ENCODE measurements at regions not wholly inside any gene's neighbourhood (a gene's known extent, or its start where the extent isn't known, plus 50 kb on each side); places are given as distances from the start of the nearest gene placed in this dataset.

DNA sequence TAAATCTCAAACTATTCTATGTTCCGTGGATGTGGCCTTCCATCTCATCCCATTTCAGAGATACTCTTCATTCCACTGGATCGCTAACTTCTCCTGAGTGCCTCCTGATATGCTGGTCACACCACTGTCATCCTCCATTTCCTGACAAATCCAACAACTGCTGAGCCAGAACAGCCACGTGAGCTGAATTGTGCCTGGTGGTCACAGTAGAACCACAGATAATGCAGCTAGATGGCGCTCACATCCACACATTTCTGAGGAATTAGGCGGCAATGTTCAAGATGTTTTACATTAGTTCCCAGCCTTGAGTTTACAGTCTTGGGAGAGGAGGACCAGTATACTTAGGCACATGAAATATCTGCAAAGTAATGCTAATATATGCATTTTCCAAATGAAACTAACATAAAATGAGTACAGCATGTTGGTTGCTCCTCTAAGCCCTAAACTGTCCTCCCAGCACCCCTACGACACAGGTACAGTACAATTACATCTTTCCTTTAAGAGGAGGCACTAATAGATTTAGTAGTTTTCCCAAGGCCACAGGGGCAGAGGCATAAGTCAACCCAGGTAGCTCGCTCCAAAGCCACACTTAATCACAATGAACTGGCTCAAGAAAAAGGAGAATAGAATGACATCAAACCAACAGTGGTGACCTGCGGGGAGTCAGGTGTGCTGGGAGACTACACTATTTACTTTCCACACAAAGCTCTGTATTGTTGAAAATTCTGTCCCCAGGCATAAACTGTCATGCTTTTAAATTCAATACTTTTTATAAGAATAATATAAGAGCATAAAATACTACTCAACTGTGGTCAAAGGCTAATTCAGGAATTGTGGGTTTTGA is 134.2 kb downstream of the CHIC2 start:
- Mint-ChIP-seq H3K4me1 (no peaks in the 10 kb centered on the region), H3K27me3 (ENCODE audit: low read depth in 3 of 3) (peaks cover 3 to 5% (median 3%) of the 10 kb centered on the region in 3 donors), H3K4me3 (no peak overlapping the region), H3K36me3 (peaks cover 0 to 2% (median 0%) of the 10 kb centered on the region in 3 donors), H3K27ac (no peak overlapping the region), H3K9me3 (no peaks in the 10 kb centered on the region)
- peak; percentile 17 to 42 (median 39) for DNase-seq

DNA sequence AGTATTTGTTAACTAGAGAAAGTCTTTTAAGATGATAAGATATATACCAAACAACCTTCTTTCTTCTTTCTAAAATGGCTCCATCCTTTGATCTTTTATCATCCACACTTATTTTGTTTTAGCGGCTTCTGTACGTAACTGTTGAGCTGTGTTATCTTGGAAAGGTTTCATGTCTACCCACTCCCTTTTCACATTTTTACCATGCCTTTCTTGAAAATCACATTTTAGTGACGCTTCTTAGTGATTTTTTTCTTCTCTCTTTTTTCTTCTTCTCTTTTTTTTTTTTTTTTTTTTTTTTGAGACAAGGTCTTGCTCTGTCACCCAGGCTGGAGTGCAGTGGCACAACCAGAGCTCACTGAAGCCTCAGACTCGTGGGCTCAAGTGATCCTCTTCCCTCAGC is 135.1 kb downstream of the CHIC2 start:
- H3K4me3 Mint-ChIP-seq: no peak overlapping the region
- DNase-seq: no peak
- no peaks in the 10 kb centered on the region for H3K4me1 Mint-ChIP-seq

DNA sequence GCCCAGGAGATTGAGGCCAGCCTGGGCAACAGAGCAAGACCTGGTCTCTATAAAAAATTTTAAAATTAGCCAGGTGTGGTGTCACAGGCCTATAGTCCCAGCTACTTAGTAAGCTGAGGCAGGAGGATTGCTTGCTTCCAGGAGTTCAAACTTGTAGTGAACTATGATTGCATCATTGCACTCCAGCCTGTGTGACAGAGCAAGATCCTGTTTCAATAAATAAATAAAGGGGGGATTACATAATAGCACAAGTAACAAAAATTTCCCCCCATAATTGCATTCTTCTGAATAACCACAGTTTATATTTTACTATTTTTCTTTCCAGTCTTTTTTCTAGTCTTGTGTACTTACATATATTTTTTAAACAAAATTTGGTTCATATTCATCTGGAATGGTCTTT is 135.6 kb downstream of the CHIC2 start:
- DNase-seq: no peak
- Mint-ChIP-seq H3K9me3 (no peaks in the 10 kb centered on the region), H3K27me3 (ENCODE audit: low read depth in 3 of 3) (peaks cover 3 to 5% (median 4%) of the 10 kb centered on the region in 3 donors), H3K27ac (no peak overlapping the region), H3K4me3 (no peak overlapping the region), H3K36me3 (no peaks in the 10 kb centered on the region), H3K4me1 (no peaks in the 10 kb centered on the region)

More for the DNA sequence above, 135.1 kb downstream of the CHIC2 start:
- peaks cover 3 to 5% (median 5%) of the 10 kb centered on the region in 3 donors for H3K27me3 Mint-ChIP-seq (ENCODE audit: low read depth in 3 of 3)
- no peaks in the 10 kb centered on the region for H3K36me3 Mint-ChIP-seq
- no peaks in the 10 kb centered on the region for H3K9me3 Mint-ChIP-seq
- H3K27ac Mint-ChIP-seq: no peak overlapping the region

- no peak overlapping the region for H3K4me3 Mint-ChIP-seq
- H3K36me3 Mint-ChIP-seq: no peaks in the 10 kb centered on the region
- peaks cover 0 to 6% (median 2%) of the 10 kb centered on the region in 3 donors for H3K27me3 Mint-ChIP-seq (ENCODE audit: low read depth in 3 of 3)
- no peak for DNase-seq
- H3K9me3 Mint-ChIP-seq: no peaks in the 10 kb centered on the region
- H3K4me1 Mint-ChIP-seq: no peaks in the 10 kb centered on the region
- H3K27ac Mint-ChIP-seq: no peak overlapping the region
These were observed 139.3 kb downstream of the CHIC2 start for GRCh38 chr4:53925050-53925605.

GRCh38 chr4:53924333-53925049 is 139.9 kb downstream of the CHIC2 start:
- DNase-seq: no peak
- H3K27me3 Mint-ChIP-seq (ENCODE audit: low read depth in 3 of 3): peaks cover 0 to 6% (median 2%) of the 10 kb centered on the region in 3 donors
- H3K36me3 Mint-ChIP-seq: no peaks in the 10 kb centered on the region
- H3K4me1 Mint-ChIP-seq: no peaks in the 10 kb centered on the region
- no peaks in the 10 kb centered on the region for H3K9me3 Mint-ChIP-seq
- H3K4me3 Mint-ChIP-seq: no peak overlapping the region
- no peak overlapping the region for H3K27ac Mint-ChIP-seq

- Mint-ChIP-seq H3K27me3 (ENCODE audit: low read depth in 3 of 3) (peaks cover 0 to 6% (median 2%) of the 10 kb centered on the region in 3 donors), H3K27ac (no peak overlapping the region), H3K4me1 (no peaks in the 10 kb centered on the region), H3K9me3 (no peaks in the 10 kb centered on the region), H3K4me3 (no peak overlapping the region), H3K36me3 (no peaks in the 10 kb centered on the region)
- DNase-seq: no peak
These were observed 140.5 kb downstream of the CHIC2 start for GRCh38 chr4:53923921-53924320.

- no peak overlapping the region for H3K27ac Mint-ChIP-seq
- H3K9me3 Mint-ChIP-seq: no peaks in the 10 kb centered on the region
- no peaks in the 10 kb centered on the region for H3K4me1 Mint-ChIP-seq
- H3K36me3 Mint-ChIP-seq: no peaks in the 10 kb centered on the region
- H3K4me3 Mint-ChIP-seq: no peak overlapping the region
- H3K27me3 Mint-ChIP-seq (ENCODE audit: low read depth in 3 of 3): peaks cover 2 to 6% (median 3%) of the 10 kb centered on the region in 3 donors
- no peak for DNase-seq
These were observed 142.5 kb downstream of the CHIC2 start for GRCh38 chr4:53921856-53922255.

GRCh38 chr4:53920883-53921282 is 143.5 kb downstream of the CHIC2 start:
- H3K9me3 Mint-ChIP-seq: no peaks in the 10 kb centered on the region

GRCh38 chr4:53920116-53920515 is 144.3 kb downstream of the CHIC2 start:
- Mint-ChIP-seq H3K27ac (no peak overlapping the region), H3K4me1 (no peaks in the 10 kb centered on the region), H3K36me3 (no peaks in the 10 kb centered on the region), H3K27me3 (ENCODE audit: low read depth in 3 of 3) (peaks cover 2 to 6% (median 3%) of the 10 kb centered on the region in 3 donors), H3K9me3 (no peaks in the 10 kb centered on the region), H3K4me3 (no peak overlapping the region)
- DNase-seq: no peak

More at GRCh38 chr4:53920883-53921282, 143.5 kb downstream of the CHIC2 start:
- no peak for DNase-seq
- Mint-ChIP-seq H3K36me3 (no peaks in the 10 kb centered on the region), H3K4me3 (no peak overlapping the region), H3K4me1 (no peaks in the 10 kb centered on the region), H3K27me3 (ENCODE audit: low read depth in 3 of 3) (peaks cover 2 to 6% (median 3%) of the 10 kb centered on the region in 3 donors), H3K27ac (no peak overlapping the region)

GRCh38 chr4:53919535-53919934 is 144.9 kb downstream of the CHIC2 start:
- H3K4me3 Mint-ChIP-seq: no peak overlapping the region

GRCh38 chr4:53917729-53918128 is 146.7 kb downstream of the CHIC2 start:
- Mint-ChIP-seq H3K9me3 (no peaks in the 10 kb centered on the region), H3K27me3 (ENCODE audit: low read depth in 3 of 3) (peaks cover 2 to 5% (median 3%) of the 10 kb centered on the region in 3 donors), H3K4me3 (no peak overlapping the region), H3K4me1 (no peaks in the 10 kb centered on the region), H3K27ac (no peak overlapping the region), H3K36me3 (no peaks in the 10 kb centered on the region)
- no peak for DNase-seq

More at GRCh38 chr4:53919535-53919934, 144.9 kb downstream of the CHIC2 start:
- Mint-ChIP-seq H3K27me3 (ENCODE audit: low read depth in 3 of 3) (peaks cover 2 to 3% (median 3%) of the 10 kb centered on the region in 3 donors), H3K27ac (peak overlapping the region in 1 of 6 donors; percentile 5), H3K36me3 (no peaks in the 10 kb centered on the region), H3K9me3 (no peaks in the 10 kb centered on the region), H3K4me1 (no peaks in the 10 kb centered on the region)
- no peak for DNase-seq

- Mint-ChIP-seq H3K4me3 (no peak overlapping the region), H3K9me3 (no peaks in the 10 kb centered on the region), H3K27ac (no peak overlapping the region), H3K4me1 (no peaks in the 10 kb centered on the region), H3K27me3 (ENCODE audit: low read depth in 3 of 3) (peaks cover under 1 to 4% (median 3%) of the 10 kb centered on the region in 3 donors), H3K36me3 (no peaks in the 10 kb centered on the region)
- no peak for DNase-seq
These were observed 147.9 kb downstream of the CHIC2 start for GRCh38 chr4:53916431-53916889.

GRCh38 chr4:53914313-53915016 is 149.9 kb downstream of the CHIC2 start:
- Mint-ChIP-seq H3K4me3 (no peak overlapping the region), H3K27ac (no peak overlapping the region), H3K27me3 (ENCODE audit: low read depth in 3 of 3) (peaks cover 0 to 3% (median 3%) of the 10 kb centered on the region in 3 donors), H3K36me3 (no peaks in the 10 kb centered on the region), H3K9me3 (no peaks in the 10 kb centered on the region), H3K4me1 (no peaks in the 10 kb centered on the region)
- DNase-seq: no peak
